PC-3 (cell line): ENCODE measurements at regions not wholly inside any gene's neighbourhood (a gene's known extent, or its start where the extent isn't known, plus 50 kb on each side); places are given as distances from the start of the nearest gene placed in this dataset.

Experiments used
- EZH2 ChIP-seq: fragments of 300-600 bp; sonication (generic); IDR thresholded peaks from one replicate; pipeline ENCODE4 v1.6.1; 2017; ENCODE audit warnings: antibody characterized with exemption, mild to moderate bottlenecking, low read length; ENCODE audit not compliant: unreplicated experiment
- EZH2phosphoT487 ChIP-seq: fragments of 300-600 bp; sonication (generic); IDR thresholded peaks from 2 replicates; pipeline ENCODE4 v1.6.1; 2018; ENCODE audit warnings: mild to moderate bottlenecking, antibody characterized with exemption, low read length, borderline replicate concordance
- TF ChIP-seq, protein P1 (sequence below): fragments of 300-600 bp; sonication (generic); conservative IDR thresholded peaks from 2 replicates; pipeline ENCODE4 v1.5.1; 2017; ENCODE audit warnings: antibody characterized with exemption, low read depth, mild to moderate bottlenecking, low read length

DNA sequence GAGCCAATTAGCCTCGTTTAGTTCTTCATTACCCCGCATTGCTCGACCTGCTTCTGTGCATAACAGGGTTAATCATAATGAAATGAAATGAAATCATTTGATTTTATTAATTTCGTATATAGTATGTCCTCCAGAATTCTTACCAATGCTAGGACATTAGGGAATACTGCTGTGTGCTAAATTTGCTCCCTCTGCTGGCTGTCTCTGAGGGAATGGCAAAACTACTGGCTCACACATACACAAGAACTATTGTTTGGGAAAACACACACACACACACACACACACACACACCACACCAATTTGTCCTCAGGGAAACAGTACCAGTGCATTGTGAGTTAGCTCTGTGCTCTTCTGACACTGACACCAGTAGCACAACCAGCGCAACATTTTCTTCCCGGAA, 273.3 kb upstream of the TCF4 start:
- TF ChIP-seq, protein P1, sequence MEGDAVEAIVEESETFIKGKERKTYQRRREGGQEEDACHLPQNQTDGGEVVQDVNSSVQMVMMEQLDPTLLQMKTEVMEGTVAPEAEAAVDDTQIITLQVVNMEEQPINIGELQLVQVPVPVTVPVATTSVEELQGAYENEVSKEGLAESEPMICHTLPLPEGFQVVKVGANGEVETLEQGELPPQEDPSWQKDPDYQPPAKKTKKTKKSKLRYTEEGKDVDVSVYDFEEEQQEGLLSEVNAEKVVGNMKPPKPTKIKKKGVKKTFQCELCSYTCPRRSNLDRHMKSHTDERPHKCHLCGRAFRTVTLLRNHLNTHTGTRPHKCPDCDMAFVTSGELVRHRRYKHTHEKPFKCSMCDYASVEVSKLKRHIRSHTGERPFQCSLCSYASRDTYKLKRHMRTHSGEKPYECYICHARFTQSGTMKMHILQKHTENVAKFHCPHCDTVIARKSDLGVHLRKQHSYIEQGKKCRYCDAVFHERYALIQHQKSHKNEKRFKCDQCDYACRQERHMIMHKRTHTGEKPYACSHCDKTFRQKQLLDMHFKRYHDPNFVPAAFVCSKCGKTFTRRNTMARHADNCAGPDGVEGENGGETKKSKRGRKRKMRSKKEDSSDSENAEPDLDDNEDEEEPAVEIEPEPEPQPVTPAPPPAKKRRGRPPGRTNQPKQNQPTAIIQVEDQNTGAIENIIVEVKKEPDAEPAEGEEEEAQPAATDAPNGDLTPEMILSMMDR: peak; percentile 77
- TF ChIP-seq EZH2phosphoT487 (no peak), EZH2 (no peak)
